Common myeloid progenitor, CD34-positive (primary cell): ENCODE measurements at regions not wholly inside any gene's neighbourhood (a gene's known extent, or its start where the extent isn't known, plus 50 kb on each side); places are given as distances from the start of the nearest gene placed in this dataset.

ENCODE experiments used
- CTCF ChIA-PET: fragments of 350-600 bp; sonication (Branson Sonifier 250); formaldehyde crosslinking; loops from one replicate; lab custom pipeline; 2021; ENCODE audit warnings: antibody characterized with exemption; lab: Charles Lee
- POLR2A ChIA-PET: fragments of 350-600 bp; sonication (Branson Sonifier 250); formaldehyde crosslinking; loops from one replicate; lab custom pipeline; 2021; ENCODE audit warnings: antibody characterized with exemption; lab: Charles Lee
- DNase-seq, 3 donors: peaks; one replicate each; pipeline versions ENCODE4 v3.0.0 to v3.0.0-alpha.2; 2013
- H3K27ac ChIP-seq, 2 experiments: 1 replicate in 1 of 2; 2 replicates in 1 of 2; pipeline ENCODE4 v1.7.0; 2013; ENCODE audit warnings: inconsistent platforms in 2 of 2, low read length in 2 of 2, mild to moderate bottlenecking in 2 of 2, low read depth in 1 of 2, moderate library complexity in 1 of 2; ENCODE audit not compliant: severe bottlenecking in 2 of 2, insufficient read depth in 1 of 2, poor library complexity in 1 of 2
- H3K27me3 ChIP-seq, 5 experiments: replicated peaks in 2 of 5; 1 replicate in 3 of 5; 2 replicates in 2 of 5; pipeline versions ENCODE4 v1.6.1 to v1.7.0; 2013; ENCODE audit warnings: low read length in 4 of 5, mild to moderate bottlenecking in 2 of 5, moderate library complexity in 2 of 5, inconsistent platforms in 1 of 5; ENCODE audit not compliant: insufficient read depth in 5 of 5, control insufficient read depth in 4 of 5
- H3K36me3 ChIP-seq, 4 experiments: 1 replicate in 2 of 4; 2 replicates in 2 of 4; pipeline versions ENCODE4 v1.6.1 to v1.7.0; 2013; ENCODE audit warnings: low read length in 3 of 4, control low read depth in 1 of 4, mild to moderate bottlenecking in 1 of 4; ENCODE audit not compliant: control insufficient read depth in 4 of 4, insufficient read depth in 4 of 4
- H3K4me1 ChIP-seq, 4 experiments: 1 replicate in 3 of 4; 2 replicates in 1 of 4; pipeline versions ENCODE4 v1.6.1 to v1.7.1; 2013; ENCODE audit warnings: low read length in 3 of 4, mild to moderate bottlenecking in 3 of 4, control low read depth in 1 of 4, inconsistent platforms in 1 of 4, moderate library complexity in 1 of 4; ENCODE audit not compliant: control insufficient read depth in 4 of 4, insufficient read depth in 4 of 4; ENCODE audit errors: control extremely low read depth in 1 of 4
- H3K4me3 ChIP-seq, 7 experiments: 1 replicate in 4 of 7; 2 replicates in 3 of 7; pipeline versions ENCODE4 v1.5.1 to v1.7.0; 2013; ENCODE audit warnings: mild to moderate bottlenecking in 7 of 7, low read length in 6 of 7, moderate library complexity in 6 of 7, inconsistent platforms in 2 of 7, low read depth in 2 of 7, control low read depth in 1 of 7; ENCODE audit not compliant: insufficient read depth in 4 of 7, control insufficient read depth in 1 of 7; ENCODE audit errors: extremely low read depth in 1 of 7
- H3K9me3 ChIP-seq, 5 experiments: 1 replicate in 4 of 5; 2 replicates in 1 of 5; pipeline versions ENCODE4 v1.6.1 to v1.7.1; 2013; ENCODE audit warnings: low read length in 4 of 5, mild to moderate bottlenecking in 2 of 5, inconsistent platforms in 1 of 5, low read depth in 1 of 5, moderate library complexity in 1 of 5; ENCODE audit not compliant: control insufficient read depth in 4 of 5, insufficient read depth in 2 of 5; ENCODE audit errors: control extremely low read depth in 1 of 5
- WGBS: methylation state at CpG from one replicate; pipeline ENCODE4 v1.1.5; 2013; ENCODE audit not compliant: insufficient coverage; 5-methylcytosine and 5-hydroxymethylcytosine counted together

DNA sequence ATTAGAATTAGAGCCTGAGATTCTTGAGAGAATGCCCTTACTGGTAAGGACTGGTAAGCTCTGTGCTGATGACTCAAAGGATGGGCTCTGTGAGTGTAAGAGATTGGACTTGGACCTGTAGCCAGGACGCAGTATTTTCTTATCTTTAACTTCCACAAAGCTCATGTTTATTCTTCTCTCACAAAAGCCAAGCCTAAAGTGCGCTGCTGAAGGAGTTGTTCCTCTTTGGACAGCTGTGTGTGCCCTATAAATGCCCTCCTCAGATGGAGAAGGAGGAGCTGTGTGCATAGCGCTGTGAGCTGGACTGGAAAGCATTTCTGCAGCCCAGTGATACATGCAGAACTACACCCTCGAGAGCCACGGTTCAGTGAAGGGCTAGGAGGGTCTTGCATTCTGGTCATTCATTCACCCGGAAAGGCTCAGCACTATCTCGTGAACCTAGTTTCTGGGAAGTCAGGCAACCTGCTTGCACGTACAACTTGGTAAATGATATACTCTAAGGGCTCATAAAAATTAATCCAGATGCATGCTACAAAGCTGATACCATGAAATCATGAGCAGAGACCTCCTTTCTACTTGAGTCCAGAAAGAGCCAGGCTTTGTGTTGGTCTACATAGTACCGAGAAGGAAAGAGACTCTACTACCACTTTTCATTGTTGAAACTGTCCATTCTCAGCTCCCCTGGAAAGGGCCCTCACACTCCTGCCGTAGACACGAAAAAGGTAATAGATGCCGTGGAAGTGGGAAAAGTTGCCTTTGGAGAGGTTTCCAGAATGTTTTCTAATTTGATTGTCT lies 103.0 kb upstream of the TBL1XR1 start:
- CTCF ChIA-PET, result interaction anchor here (1.7 to 2.1 kb wide), 2 partner anchors 12 to 53 kb away, joined by 4 to 5 read pairs; no protein-coding TSS in a partner anchor
- POLR2A ChIA-PET, result interaction anchor here (0.5 to 1.5 kb wide), 4 partner anchors 11 to 1526 kb away, joined by 3 to 4 read pairs (median 3); no protein-coding TSS in a partner anchor

DNA sequence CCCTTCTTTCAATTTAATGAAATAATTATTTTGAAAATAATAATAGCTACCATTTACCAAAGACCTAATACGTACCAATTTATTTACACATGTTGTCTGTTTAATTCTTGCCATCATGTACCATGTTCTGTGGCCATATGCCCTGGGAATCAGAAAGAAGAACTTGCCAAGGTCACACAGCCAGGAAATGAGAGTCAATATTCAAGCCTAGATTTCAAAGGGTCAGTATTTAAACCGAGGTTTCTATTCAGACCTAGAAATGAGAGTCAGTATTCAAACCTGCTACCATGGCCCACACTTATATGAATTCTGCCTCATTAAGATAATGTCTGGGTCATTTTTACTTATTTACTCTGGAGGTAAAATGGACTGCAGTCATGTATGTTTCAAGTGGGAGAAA lies 103.6 kb upstream of the TBL1XR1 start:
- H3K4me1 ChIP-seq, result peaks cover 3 to 10% (median 8%) of the 10 kb centered on the region in 4 experiments
- H3K36me3 ChIP-seq, result no peaks in the 10 kb centered on the region
- no peak overlapping the region for H3K4me3 ChIP-seq
- POLR2A ChIA-PET, result no interaction called here
- no peaks in the 10 kb centered on the region for H3K27me3 ChIP-seq
- H3K27ac ChIP-seq, result no peak overlapping the region
- 100% methylated on average over 1 of the region's 2 CpGs for WGBS
- no peaks in the 10 kb centered on the region for H3K9me3 ChIP-seq
- CTCF ChIA-PET, result interaction anchor here (1.7 to 2.1 kb wide), 2 partner anchors 11 to 53 kb away, joined by 4 to 5 read pairs; no protein-coding TSS in a partner anchor
- no peak for DNase-seq

More for the DNA sequence above, 103.0 kb upstream of the TBL1XR1 start:
- no peak overlapping the region for H3K27ac ChIP-seq
- H3K27me3 ChIP-seq, result no peaks in the 10 kb centered on the region
- DNase-seq, result peak; percentile 34 to 84 (median 78)
- 29% methylated on average over 8 of the region's 12 CpGs for WGBS
- peaks cover 3 to 10% (median 8%) of the 10 kb centered on the region in 4 experiments for H3K4me1 ChIP-seq
- no peaks in the 10 kb centered on the region for H3K36me3 ChIP-seq
- peak overlapping the region in 1 of 7 experiments; percentile 37 for H3K4me3 ChIP-seq
- H3K9me3 ChIP-seq, result no peaks in the 10 kb centered on the region

DNA sequence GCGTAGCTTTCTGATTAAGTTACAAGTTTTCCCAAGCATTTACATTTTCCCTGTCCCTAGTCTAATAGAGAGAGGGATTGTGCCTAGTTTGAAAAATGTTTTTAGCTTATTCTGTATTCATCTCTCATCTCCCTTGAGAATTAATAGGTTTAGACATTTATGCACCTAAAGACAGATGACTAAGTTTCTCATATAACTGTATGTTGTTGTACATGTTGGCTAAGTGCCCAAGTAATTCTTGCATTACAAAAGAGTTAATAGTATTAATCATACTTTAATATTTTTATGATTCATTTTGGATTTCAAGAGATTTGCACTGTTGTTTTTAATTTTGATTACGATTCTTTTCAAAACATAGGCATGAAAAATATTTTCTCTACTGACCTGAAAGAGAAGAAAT lies 109.0 kb upstream of the TBL1XR1 start:
- Histone ChIP-seq H3K4me1 (no peaks in the 10 kb centered on the region), H3K27ac (no peak overlapping the region), H3K4me3 (no peak overlapping the region), H3K36me3 (no peaks in the 10 kb centered on the region), H3K27me3 (no peaks in the 10 kb centered on the region), H3K9me3 (peaks cover 0 to 2% (median 0%) of the 10 kb centered on the region in 5 experiments)
- POLR2A ChIA-PET, result no interaction called here
- whole genome bisulfite sequencing, result no CpG with 5 or more reads among the region's 2 CpGs
- no peak for DNase-seq
- CTCF ChIA-PET, result interaction anchor here (1.2 to 3.1 kb wide), 2 partner anchors 21 to 108 kb away, joined by 3 to 9 read pairs; no protein-coding TSS in a partner anchor

DNA sequence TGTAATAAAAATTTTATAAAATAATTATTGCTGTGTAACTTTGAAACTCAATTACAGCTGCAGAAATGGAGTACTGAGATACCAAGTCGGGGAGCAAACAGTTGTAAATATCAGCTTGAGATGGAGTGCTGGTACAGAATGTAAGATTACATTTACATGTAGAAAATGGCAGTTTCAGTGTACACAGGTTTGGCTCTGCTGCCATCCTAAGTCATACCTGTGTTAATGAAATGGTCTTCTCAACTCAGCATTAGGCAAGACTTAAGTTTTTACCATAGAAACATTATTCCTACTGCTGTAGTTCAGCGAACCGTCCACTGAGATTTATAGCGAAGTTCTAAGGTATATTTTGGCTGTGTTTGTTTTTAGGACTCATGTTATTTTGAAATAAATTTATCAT lies 110.1 kb upstream of the TBL1XR1 start:
- no CpG with 5 or more reads among the region's 4 CpGs for WGBS
- DNase-seq, result no peak
- ChIA-PET CTCF (no interaction called here), POLR2A (no interaction called here)
- no peak overlapping the region for H3K27ac ChIP-seq
- no peaks in the 10 kb centered on the region for H3K27me3 ChIP-seq
- no peak overlapping the region for H3K4me3 ChIP-seq
- H3K9me3 ChIP-seq, result peaks cover 0 to 2% (median 0%) of the 10 kb centered on the region in 5 experiments
- H3K4me1 ChIP-seq, result no peaks in the 10 kb centered on the region
- H3K36me3 ChIP-seq, result no peaks in the 10 kb centered on the region

GRCh38 chr3:177307826-177308225 lies 110.5 kb upstream of the TBL1XR1 start:
- DNase-seq, result no peak
- no peaks in the 10 kb centered on the region for H3K36me3 ChIP-seq
- ChIA-PET CTCF (no interaction called here), POLR2A (no interaction called here)
- no peak overlapping the region for H3K4me3 ChIP-seq
- H3K27ac ChIP-seq, result no peak overlapping the region
- WGBS, result no CpG with 5 or more reads among the region's 5 CpGs
- H3K27me3 ChIP-seq, result no peaks in the 10 kb centered on the region
- H3K4me1 ChIP-seq, result no peaks in the 10 kb centered on the region
- peaks cover 0 to 2% (median 0%) of the 10 kb centered on the region in 5 experiments for H3K9me3 ChIP-seq

- no peaks in the 10 kb centered on the region for H3K4me1 ChIP-seq
- WGBS, result 100% methylated on average over 1 of the region's 5 CpGs
- peaks cover 0 to 2% (median 0%) of the 10 kb centered on the region in 5 experiments for H3K9me3 ChIP-seq
- no peak overlapping the region for H3K4me3 ChIP-seq
- ChIA-PET CTCF (no interaction called here), POLR2A (no interaction called here)
- H3K36me3 ChIP-seq, result no peaks in the 10 kb centered on the region
- no peaks in the 10 kb centered on the region for H3K27me3 ChIP-seq
- DNase-seq, result no peak
- H3K27ac ChIP-seq, result no peak overlapping the region
Measured at GRCh38 chr3:177308286-177308685, 111.0 kb upstream of the TBL1XR1 start.

DNA sequence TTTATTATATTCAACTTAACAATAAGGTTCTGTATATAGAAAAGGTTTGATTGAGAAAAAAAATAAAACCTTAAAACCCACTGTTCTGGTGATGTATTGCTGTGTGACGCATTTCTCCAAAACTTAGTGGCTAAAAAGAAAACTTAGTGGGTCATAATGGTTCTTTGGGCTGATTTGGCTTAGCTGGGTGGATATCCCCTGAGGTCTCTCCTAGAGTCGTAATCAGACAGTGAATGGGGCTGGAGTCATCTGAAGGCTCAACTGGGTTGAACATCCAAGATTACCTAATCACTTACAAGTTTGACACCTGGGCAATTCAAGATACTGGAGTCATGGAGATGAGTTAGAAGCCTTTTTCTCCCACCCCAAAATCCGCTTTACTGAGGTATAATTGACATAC lies 111.6 kb upstream of the TBL1XR1 start:
- DNase-seq, result no peak
- CTCF ChIA-PET, result no interaction called here
- H3K4me1 ChIP-seq, result no peaks in the 10 kb centered on the region

More for the DNA sequence above, 111.6 kb upstream of the TBL1XR1 start:
- Histone ChIP-seq H3K36me3 (no peaks in the 10 kb centered on the region), H3K9me3 (peaks cover 0 to 2% (median 0%) of the 10 kb centered on the region in 5 experiments), H3K4me3 (no peak overlapping the region), H3K27ac (no peak overlapping the region), H3K27me3 (no peaks in the 10 kb centered on the region)
- POLR2A ChIA-PET, result no interaction called here
- no CpG with 5 or more reads among the region's 3 CpGs for WGBS
